Fibroblast of pulmonary artery (primary cell): ENCODE measurements at regions not wholly inside any gene's neighbourhood (a gene's known extent, or its start where the extent isn't known, plus 50 kb on each side); places are given as distances from the start of the nearest gene placed in this dataset.
A peak's percentile ranks its signal among the peaks of the same experiment; 100 is the strongest.

Experiments
- DNase-seq: peaks from one replicate; pipeline ENCODE4 v3.0.0-alpha.2; 2010; ENCODE audit warnings: low read depth
- H3K4me3 ChIP-seq: replicated peaks from 2 replicates; pipeline ENCODE4 v1.5.1; 2011; ENCODE audit warnings: low read depth, mild to moderate bottlenecking, control low read depth, low read length, moderate library complexity
- CTCF ChIP-seq: IDR thresholded peaks from 2 replicates; pipeline ENCODE4 v1.5.1; 2011; ENCODE audit warnings: mild to moderate bottlenecking, control low read depth, low read length, inconsistent platforms; ENCODE audit errors: missing control alignments

GRCh38 chr13:58855283-58855682 lies 1223.7 kb downstream of the PCDH17 start:
- DNase-seq, result peak; percentile 8
- H3K4me3 ChIP-seq, result no peak overlapping the region
- no peak for TF ChIP-seq CTCF

GRCh38 chr13:58858870-58859371 lies 1227.4 kb downstream of the PCDH17 start:
- H3K4me3 ChIP-seq, result no peak overlapping the region
- TF ChIP-seq CTCF, result no peak
- no peak for DNase-seq

GRCh38 chr13:58865286-58865685 lies 1233.7 kb downstream of the PCDH17 start:
- TF ChIP-seq CTCF, result no peak
- DNase-seq, result no peak
- no peak overlapping the region for H3K4me3 ChIP-seq

GRCh38 chr13:58869566-58869965 lies 1238.0 kb downstream of the PCDH17 start:
- no peak for DNase-seq
- H3K4me3 ChIP-seq, result no peak overlapping the region
- no peak for TF ChIP-seq CTCF

GRCh38 chr13:58876473-58876872 lies 1244.9 kb downstream of the PCDH17 start:
- no peak overlapping the region for H3K4me3 ChIP-seq
- DNase-seq, result no peak
- TF ChIP-seq CTCF, result no peak

GRCh38 chr13:58879114-58879513 lies 1247.6 kb downstream of the PCDH17 start:
- no peak overlapping the region for H3K4me3 ChIP-seq
- TF ChIP-seq CTCF, result no peak
- no peak for DNase-seq

GRCh38 chr13:58882516-58882915 lies 1251.0 kb downstream of the PCDH17 start:
- TF ChIP-seq CTCF, result no peak
- DNase-seq, result no peak
- no peak overlapping the region for H3K4me3 ChIP-seq
